ENCODE measurements at regions not wholly inside any gene's neighbourhood (a gene's known extent, or its start where the extent isn't known, plus 50 kb on each side); places are given as distances from the start of the nearest gene placed in this dataset.
A peak's percentile ranks its signal among the peaks of the same experiment; 100 is the strongest.
"Not testable (repeated sequence)": the region's sequence is repeated elsewhere in the genome, so short reads cannot be mapped to it uniquely, and the experiment has no call there.

- Histone ChIP-seq H3K27me3 (peaks cover 0 to 3% of the 10 kb centered on the region in 2 donors), H3K4me1 (peaks cover 0 to 5% (median 0%) of the 10 kb centered on the region in 4 donors), H3K36me3 (no peaks in the 10 kb centered on the region), H3K4me3 (no peak overlapping the region), H3K9me3 (no peaks in the 10 kb centered on the region), H3K27ac (no peak overlapping the region)
- intact Hi-C loops (cut with DNase I; ENCODE audit: low total_unique reads) = no loop called here
- DNase-seq = no peak
- no peak for TF ChIP-seq CTCF (IDR thresholded peaks at IDR 0.05)
These were observed 137.8 kb downstream of the TSEN15 start for GRCh38 chr1:184189361-184189760.

GRCh38 chr1:184190616-184191015 lies 139.1 kb downstream of the TSEN15 start:
- no peak for DNase-seq
- Histone ChIP-seq H3K9me3 (no peaks in the 10 kb centered on the region), H3K4me3 (no peak overlapping the region), H3K4me1 (peaks cover 0 to 5% (median 0%) of the 10 kb centered on the region in 4 donors), H3K27ac (no peak overlapping the region), H3K27me3 (peaks cover 0 to 3% of the 10 kb centered on the region in 2 donors), H3K36me3 (no peaks in the 10 kb centered on the region)
- TF ChIP-seq CTCF (IDR thresholded peaks at IDR 0.05) = no peak
- intact Hi-C loops (cut with DNase I; ENCODE audit: low total_unique reads) = no loop called here

- Histone ChIP-seq H3K27ac (no peak overlapping the region), H3K36me3 (no peaks in the 10 kb centered on the region), H3K4me3 (no peak overlapping the region), H3K9me3 (no peaks in the 10 kb centered on the region), H3K27me3 (peaks cover 0 to 3% of the 10 kb centered on the region in 2 donors), H3K4me1 (peaks cover 0 to 5% (median 0%) of the 10 kb centered on the region in 4 donors)
- no peak for TF ChIP-seq CTCF (IDR thresholded peaks at IDR 0.05)
- intact Hi-C loops (cut with DNase I; ENCODE audit: low total_unique reads) = no loop called here
- peak; percentile 63 to 71 for DNase-seq
These were observed 139.7 kb downstream of the TSEN15 start for GRCh38 chr1:184191181-184191621.

GRCh38 chr1:184192796-184193195 lies 141.3 kb downstream of the TSEN15 start:
- Histone ChIP-seq H3K9me3 (no peaks in the 10 kb centered on the region), H3K27me3 (peaks cover 0 to 3% of the 10 kb centered on the region in 2 donors), H3K4me3 (no peak overlapping the region), H3K36me3 (no peaks in the 10 kb centered on the region), H3K4me1 (peaks cover 0 to 5% (median 0%) of the 10 kb centered on the region in 4 donors), H3K27ac (no peak overlapping the region)
- no peak for TF ChIP-seq CTCF (IDR thresholded peaks at IDR 0.05)
- intact Hi-C loops (cut with DNase I; ENCODE audit: low total_unique reads) = no loop called here
- no peak for DNase-seq

GRCh38 chr1:184193451-184193850 lies 141.9 kb downstream of the TSEN15 start:
- H3K4me3 ChIP-seq = no peak overlapping the region
- H3K27me3 ChIP-seq = peaks cover 0 to 3% of the 10 kb centered on the region in 2 donors
- no peak for TF ChIP-seq CTCF (IDR thresholded peaks at IDR 0.05)
- intact Hi-C loops (cut with DNase I; ENCODE audit: low total_unique reads) = no loop called here
- DNase-seq = no peak
- no peaks in the 10 kb centered on the region for H3K9me3 ChIP-seq
- H3K36me3 ChIP-seq = no peaks in the 10 kb centered on the region
- H3K4me1 ChIP-seq = peaks cover 0 to 5% (median 0%) of the 10 kb centered on the region in 4 donors
- H3K27ac ChIP-seq = no peak overlapping the region

GRCh38 chr1:184194236-184194635 lies 142.7 kb downstream of the TSEN15 start:
- intact Hi-C loops (cut with DNase I; ENCODE audit: low total_unique reads) = no loop called here
- Histone ChIP-seq H3K4me3 (no peak overlapping the region), H3K27me3 (peaks cover 0 to 3% of the 10 kb centered on the region in 2 donors), H3K27ac (no peak overlapping the region), H3K9me3 (no peaks in the 10 kb centered on the region), H3K36me3 (no peaks in the 10 kb centered on the region), H3K4me1 (peaks cover 0 to 5% (median 0%) of the 10 kb centered on the region in 4 donors)
- DNase-seq = no peak
- no peak for TF ChIP-seq CTCF (IDR thresholded peaks at IDR 0.05)

GRCh38 chr1:184195722-184196121 lies 144.2 kb downstream of the TSEN15 start:
- DNase-seq; H3K27ac ChIP-seq; intact Hi-C loops (cut with DNase I; ENCODE audit: low total_unique reads); H3K9me3 ChIP-seq; H3K36me3 ChIP-seq; H3K4me1 ChIP-seq; H3K4me3 ChIP-seq; H3K27me3 ChIP-seq: not testable (repeated sequence)
